LHCN-M2 (cell line): ENCODE measurements at regions not wholly inside any gene's neighbourhood (a gene's known extent, or its start where the extent isn't known, plus 50 kb on each side); places are given as distances from the start of the nearest gene placed in this dataset.

Source experiments
- DNase-seq: peaks from one replicate; pipeline ENCODE4 v3.0.0-alpha.2; 2012; ENCODE audit warnings: low read depth

GRCh38 chr9:23933348-23933747 lies 107.3 kb upstream of the ELAVL2 start:
- DNase-seq = no peak

- no peak for DNase-seq
Observed at GRCh38 chr9:23926368-23926767, 100.3 kb upstream of the ELAVL2 start.

- no peak for DNase-seq
Observed at GRCh38 chr9:23914431-23915003, 88.5 kb upstream of the ELAVL2 start.

GRCh38 chr9:23907343-23907742 lies 81.3 kb upstream of the ELAVL2 start:
- no peak for DNase-seq

- DNase-seq = no peak
Observed at GRCh38 chr9:23887781-23888180, 61.7 kb upstream of the ELAVL2 start.
